ENCODE measurements at regions not wholly inside any gene's neighbourhood (a gene's known extent, or its start where the extent isn't known, plus 50 kb on each side); places are given as distances from the start of the nearest gene placed in this dataset.

GRCh38 chr2:38239452-38239851 is 137.6 kb downstream of the ATL2 start:
- TF ChIP-seq CTCF (IDR thresholded peaks at IDR 0.05; ENCODE audit: low read length) (no peak), EZH2phosphoT487 (IDR thresholded peaks at IDR 0.05; ENCODE audit: low read length) (no peak)

All from MM.1S (cell line).